T-helper 1 cell (primary cell): ENCODE measurements at regions not wholly inside any gene's neighbourhood (a gene's known extent, or its start where the extent isn't known, plus 50 kb on each side); places are given as distances from the start of the nearest gene placed in this dataset.

Source experiments
- DNase-seq, 5 donors: peaks; one replicate each; pipeline ENCODE4 v3.0.0-alpha.2; 2012 to 2020

GRCh38 chr2:224209555-224210285 is 170.6 kb upstream of the SERPINE2 start:
- DNase-seq = no peak

DNA sequence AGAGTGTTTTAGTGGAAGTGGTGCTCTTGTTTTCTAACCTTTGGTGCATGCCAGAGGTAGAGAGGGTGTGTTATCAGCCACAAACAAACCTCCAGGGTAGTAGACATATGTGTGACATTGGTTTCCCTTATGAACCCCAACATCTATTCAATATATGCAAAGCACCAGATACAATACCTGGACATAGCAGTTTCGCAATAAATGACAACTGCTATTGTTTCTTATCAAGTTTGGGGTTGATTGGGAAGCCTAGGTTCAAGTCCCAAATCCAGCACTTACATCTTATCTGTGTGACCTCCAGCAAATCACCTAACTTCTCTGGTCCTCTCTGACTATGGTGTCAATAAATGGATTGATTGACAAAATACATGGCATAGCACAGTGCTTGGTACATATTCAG is 169.4 kb upstream of the SERPINE2 start:
- no peak for DNase-seq

GRCh38 chr2:224208007-224208406 is 168.9 kb upstream of the SERPINE2 start:
- DNase-seq = no peak

GRCh38 chr2:224206816-224207215 is 167.7 kb upstream of the SERPINE2 start:
- DNase-seq = no peak

GRCh38 chr2:224202281-224202865 is 163.3 kb upstream of the SERPINE2 start:
- DNase-seq = no peak

- DNase-seq = no peak
Observed at GRCh38 chr2:224198436-224198835, 159.3 kb upstream of the SERPINE2 start.

DNA sequence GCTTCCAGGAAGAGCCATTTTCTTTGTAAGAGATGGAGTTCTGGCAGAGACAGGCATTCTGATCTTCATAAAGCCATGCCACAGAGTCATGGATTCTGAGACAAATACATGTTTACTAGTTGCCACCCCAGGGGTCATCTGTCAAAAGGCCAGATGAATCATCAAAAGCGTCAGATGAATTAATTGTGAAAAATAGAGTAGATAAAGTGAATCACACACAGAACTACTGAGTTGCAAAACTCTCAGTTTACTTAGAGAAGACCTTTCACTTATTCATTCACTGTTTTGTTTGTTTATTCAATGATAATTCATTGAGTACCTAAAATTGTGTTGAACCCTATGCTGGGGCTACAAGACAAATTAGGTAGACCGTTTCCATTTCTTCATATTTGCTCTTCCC is 157.7 kb upstream of the SERPINE2 start:
- no peak for DNase-seq

DNA sequence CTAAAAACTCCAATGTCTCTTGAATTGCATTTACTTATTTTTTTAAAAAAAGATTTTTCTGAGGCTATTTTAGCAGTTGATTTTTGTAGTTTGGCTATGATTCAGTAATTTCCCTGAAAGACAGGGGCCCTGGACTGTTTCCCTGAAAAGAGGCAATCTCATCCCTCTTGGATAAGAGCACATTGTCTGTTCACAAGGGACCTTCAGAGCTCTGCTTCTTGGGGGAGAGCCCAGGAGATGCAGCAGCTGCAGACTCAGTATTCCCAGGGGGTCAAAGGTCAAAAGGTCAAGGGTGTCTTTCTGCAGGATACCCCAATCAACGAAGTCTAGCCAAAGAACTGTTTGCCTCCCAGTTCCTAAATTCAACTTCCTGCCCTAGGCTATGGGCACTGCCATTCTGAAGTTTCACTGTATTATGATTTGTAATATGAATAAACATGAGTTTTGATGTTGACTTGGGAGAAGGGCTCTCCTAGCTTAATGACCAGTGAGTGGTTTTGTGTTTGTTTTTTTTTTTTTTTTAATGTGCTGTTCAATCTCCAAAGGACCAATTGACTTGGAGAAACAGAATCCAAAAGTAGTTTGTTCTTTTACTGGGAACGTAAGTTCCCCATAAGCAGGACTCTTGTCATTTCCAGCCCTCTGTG is 157.0 kb upstream of the SERPINE2 start:
- DNase-seq = no peak

GRCh38 chr2:224194161-224194560 is 155.1 kb upstream of the SERPINE2 start:
- DNase-seq = no peak

DNA sequence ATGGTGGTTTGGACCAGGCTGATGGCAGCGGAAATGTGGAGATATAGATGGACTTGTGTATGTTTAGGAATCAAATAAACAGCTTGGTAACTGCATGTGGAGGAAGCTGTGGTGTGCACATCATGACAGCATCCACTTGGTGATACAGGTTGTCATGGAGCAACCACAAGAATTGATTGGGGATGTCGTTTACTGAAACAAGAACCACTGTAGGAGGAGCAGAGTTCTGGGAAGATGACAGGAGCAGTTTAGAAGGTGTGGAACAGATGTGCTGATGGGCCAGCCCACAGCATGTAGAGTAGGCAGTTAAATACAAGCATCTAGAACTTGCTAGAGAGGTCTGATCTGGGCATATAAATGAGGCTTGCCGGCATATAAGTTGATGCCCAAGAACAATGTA is 152.4 kb upstream of the SERPINE2 start:
- DNase-seq = no peak

DNA sequence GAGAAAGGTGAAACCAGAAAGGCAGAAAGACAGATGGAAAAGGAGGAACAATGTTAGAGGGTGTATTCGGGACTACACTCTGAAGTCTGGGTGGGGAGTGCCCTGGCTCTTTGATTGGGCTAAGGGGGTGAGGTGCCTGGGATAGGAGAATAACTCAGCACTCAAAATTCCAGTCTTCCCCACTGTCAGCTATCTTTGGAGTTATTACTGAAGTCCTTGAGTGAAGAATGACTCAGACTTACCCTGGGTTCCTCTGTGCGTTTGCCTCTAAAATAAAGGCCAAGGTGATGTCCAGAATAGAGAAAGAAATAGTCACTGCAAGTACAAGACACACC is 151.8 kb upstream of the SERPINE2 start:
- no peak for DNase-seq

GRCh38 chr2:224190234-224190935 is 151.3 kb upstream of the SERPINE2 start:
- DNase-seq = no peak

GRCh38 chr2:224187220-224187619 is 148.1 kb upstream of the SERPINE2 start:
- DNase-seq = no peak

- DNase-seq = no peak
Observed at GRCh38 chr2:224185023-224185601, 146.0 kb upstream of the SERPINE2 start.

DNA sequence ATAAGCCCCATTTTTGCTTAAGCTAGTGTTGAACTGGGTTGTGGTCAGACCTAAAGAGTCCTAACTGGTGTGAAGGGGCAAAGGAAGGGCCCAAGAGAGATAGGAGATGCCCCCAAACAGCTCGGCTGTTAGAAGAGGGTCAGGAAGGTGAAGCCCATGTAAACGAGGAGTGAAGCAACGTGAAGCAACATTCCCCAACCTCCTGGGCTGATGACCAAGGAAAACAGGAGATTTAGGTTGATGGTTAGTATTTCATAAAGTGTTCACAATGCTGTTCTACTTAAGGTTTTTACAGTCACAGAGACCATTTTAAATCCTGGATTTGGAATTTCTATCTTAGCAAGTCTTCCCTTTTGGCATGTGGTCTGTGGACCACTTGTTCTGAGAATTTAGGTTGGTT is 144.0 kb upstream of the SERPINE2 start:
- DNase-seq = no peak

- DNase-seq = no peak
Observed at GRCh38 chr2:224182498-224182897, 143.4 kb upstream of the SERPINE2 start.

GRCh38 chr2:224181534-224182155 is 142.6 kb upstream of the SERPINE2 start:
- DNase-seq = no peak

- no peak for DNase-seq
Observed at GRCh38 chr2:224180810-224181209, 141.7 kb upstream of the SERPINE2 start.

DNA sequence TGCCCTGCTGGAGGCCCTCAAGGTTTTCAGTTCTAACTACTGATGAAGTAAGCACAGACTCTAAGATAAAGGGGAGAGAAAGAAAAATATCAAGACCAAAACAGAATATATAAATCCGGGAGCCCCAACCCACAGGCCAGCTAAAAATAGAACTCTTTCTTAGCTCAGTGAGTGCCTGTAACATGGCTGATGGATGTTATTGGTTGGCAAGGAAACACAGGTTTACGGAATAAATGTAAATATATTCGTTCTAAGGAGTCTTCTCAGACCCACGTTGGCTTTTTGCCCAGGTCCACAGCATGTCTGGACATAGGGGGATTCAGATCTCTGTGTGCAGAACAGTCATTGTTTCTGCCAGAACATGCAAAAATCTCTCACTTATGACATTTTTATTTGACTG is 139.0 kb upstream of the SERPINE2 start:
- DNase-seq = no peak

DNA sequence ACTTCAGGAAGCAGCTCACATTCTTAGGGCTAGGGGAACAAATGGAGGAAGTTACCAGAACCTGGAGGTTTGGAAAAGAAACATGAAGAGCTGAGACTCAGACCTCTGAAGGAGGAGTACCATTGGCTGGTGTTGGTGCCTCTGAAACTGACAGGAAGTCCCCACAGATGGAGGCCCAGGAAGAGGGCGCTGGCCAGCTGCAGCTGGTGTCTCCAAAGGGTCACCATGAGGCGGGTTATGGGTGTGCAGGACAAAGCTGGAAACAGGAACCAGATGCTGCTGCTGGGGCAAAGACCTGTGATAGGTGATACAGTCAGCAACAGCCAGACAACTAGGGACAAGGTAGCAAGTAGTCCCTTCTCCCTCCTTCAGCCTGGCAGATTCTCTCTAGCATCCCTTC is 136.5 kb upstream of the SERPINE2 start:
- no peak for DNase-seq

GRCh38 chr2:224174990-224175389 is 135.9 kb upstream of the SERPINE2 start:
- DNase-seq = no peak

- DNase-seq = no peak
Observed at GRCh38 chr2:224174521-224174920, 135.4 kb upstream of the SERPINE2 start.

DNA sequence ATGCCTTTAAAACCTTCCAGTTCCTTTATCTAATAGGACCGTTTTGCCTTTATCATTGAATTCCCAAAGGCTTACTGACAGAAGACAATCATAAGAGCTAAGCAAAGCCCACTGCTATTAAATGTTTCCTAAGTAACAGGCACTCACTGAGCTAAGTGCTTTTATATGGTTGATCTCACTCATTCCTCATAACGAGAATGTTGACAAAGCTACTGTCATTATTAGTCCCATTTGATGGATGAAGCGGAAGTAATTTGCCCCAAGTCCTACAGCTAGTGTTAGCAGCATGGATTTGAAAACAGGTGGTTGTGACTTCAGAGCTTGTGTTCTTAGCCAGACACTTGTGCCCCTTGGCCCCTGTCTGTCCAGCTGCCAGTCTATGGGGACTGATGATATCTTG is 134.8 kb upstream of the SERPINE2 start:
- no peak for DNase-seq
